ENCODE measurements at regions not wholly inside any gene's neighbourhood (a gene's known extent, or its start where the extent isn't known, plus 50 kb on each side); places are given as distances from the start of the nearest gene placed in this dataset.

DNA sequence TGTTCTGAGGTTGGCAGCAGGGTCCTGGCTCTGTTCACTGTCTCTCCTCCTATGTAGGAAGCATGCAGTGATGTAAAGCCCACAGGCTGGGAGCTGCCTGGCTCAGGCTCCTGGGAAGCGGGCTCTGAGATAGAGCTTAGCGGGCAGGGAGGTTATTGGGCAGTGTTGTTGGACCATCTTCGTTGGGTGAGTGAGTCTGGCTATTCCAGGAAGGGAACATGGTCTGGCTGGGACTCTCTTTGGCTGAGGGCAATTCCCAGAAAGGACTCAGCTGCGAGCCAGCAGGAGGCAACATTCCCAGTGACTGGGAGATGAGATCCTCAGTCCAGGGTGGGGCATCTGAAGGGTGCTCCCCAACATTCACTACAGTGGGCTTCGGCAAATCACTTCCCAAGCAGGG, 96.2 kb downstream of the CCDC185 start:
- no peak for TF ChIP-seq CTCF (IDR thresholded peaks at IDR 0.05; ENCODE audit: insufficient read depth, low read depth, low read length)
- TF ChIP-seq EZH2 (IDR thresholded peaks at IDR 0.05; ENCODE audit: insufficient read depth, low read length): no peak

Data from astrocyte (in vitro differentiated cells and primary cell).